Mesothelial cell of epicardium (in vitro differentiated cells): ENCODE measurements at regions not wholly inside any gene's neighbourhood (a gene's known extent, or its start where the extent isn't known, plus 50 kb on each side); places are given as distances from the start of the nearest gene placed in this dataset.

Experiments used
- DNase-seq, 2 experiments: peaks; one replicate each; pipeline ENCODE4 v3.0.0; 2021; ENCODE audit warnings: low spot score in 2 of 2; ENCODE audit not compliant: unreplicated experiment in 2 of 2
- H3K27ac Mint-ChIP-seq: 2 replicates; pipeline ENCODE4 v1.8.0; 2021; ENCODE audit warnings: mixed read lengths
- H3K27me3 Mint-ChIP-seq: 2 replicates; pipeline ENCODE4 v1.8.0; 2021; ENCODE audit warnings: low read depth, mixed read lengths
- H3K36me3 Mint-ChIP-seq: 2 replicates; pipeline ENCODE4 v1.8.0; 2021; ENCODE audit warnings: mixed read lengths
- H3K4me1 Mint-ChIP-seq: 2 replicates; pipeline ENCODE4 v1.8.0; 2021; ENCODE audit warnings: mixed read lengths
- H3K4me3 Mint-ChIP-seq: 2 replicates; pipeline ENCODE4 v1.8.0; 2021; ENCODE audit warnings: mild to moderate bottlenecking, moderate library complexity, mixed read lengths
- H3K9me3 Mint-ChIP-seq: 2 replicates; pipeline ENCODE4 v1.8.0; 2021; ENCODE audit warnings: mixed read lengths
- TF ChIP-seq, protein P1 (sequence below): fragments of 200-600 bp; sonication (generic); IDR thresholded peaks from one replicate; pipeline ENCODE4 v1.5.0; 2021; ENCODE audit warnings: antibody characterized with exemption; ENCODE audit not compliant: unreplicated experiment

DNA sequence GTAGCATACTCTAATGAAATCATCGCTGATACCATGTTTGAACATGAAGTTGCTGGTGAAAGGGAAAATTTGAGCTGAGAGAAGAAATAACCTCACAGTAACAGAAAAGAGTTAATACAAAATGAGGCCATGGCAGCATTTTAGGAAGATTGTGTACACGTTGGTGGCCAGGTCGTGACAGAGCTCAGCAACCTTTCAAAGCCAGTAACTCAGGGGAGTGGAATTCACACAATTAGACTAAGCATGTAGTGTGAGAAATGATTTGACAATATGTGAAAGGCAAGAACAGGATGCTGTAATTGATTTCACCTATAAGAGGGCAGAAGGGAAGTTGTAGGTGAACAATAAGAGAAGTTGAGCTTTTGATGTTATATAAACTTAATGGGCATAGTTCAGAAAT is 246.3 kb downstream of the OGFRL1 start:
- no peak overlapping the region for H3K27ac Mint-ChIP-seq
- no peaks in the 10 kb centered on the region for H3K9me3 Mint-ChIP-seq
- H3K4me1 Mint-ChIP-seq, result peaks cover 8% of the 10 kb centered on the region
- no peaks in the 10 kb centered on the region for H3K27me3 Mint-ChIP-seq
- TF ChIP-seq, protein P1, sequence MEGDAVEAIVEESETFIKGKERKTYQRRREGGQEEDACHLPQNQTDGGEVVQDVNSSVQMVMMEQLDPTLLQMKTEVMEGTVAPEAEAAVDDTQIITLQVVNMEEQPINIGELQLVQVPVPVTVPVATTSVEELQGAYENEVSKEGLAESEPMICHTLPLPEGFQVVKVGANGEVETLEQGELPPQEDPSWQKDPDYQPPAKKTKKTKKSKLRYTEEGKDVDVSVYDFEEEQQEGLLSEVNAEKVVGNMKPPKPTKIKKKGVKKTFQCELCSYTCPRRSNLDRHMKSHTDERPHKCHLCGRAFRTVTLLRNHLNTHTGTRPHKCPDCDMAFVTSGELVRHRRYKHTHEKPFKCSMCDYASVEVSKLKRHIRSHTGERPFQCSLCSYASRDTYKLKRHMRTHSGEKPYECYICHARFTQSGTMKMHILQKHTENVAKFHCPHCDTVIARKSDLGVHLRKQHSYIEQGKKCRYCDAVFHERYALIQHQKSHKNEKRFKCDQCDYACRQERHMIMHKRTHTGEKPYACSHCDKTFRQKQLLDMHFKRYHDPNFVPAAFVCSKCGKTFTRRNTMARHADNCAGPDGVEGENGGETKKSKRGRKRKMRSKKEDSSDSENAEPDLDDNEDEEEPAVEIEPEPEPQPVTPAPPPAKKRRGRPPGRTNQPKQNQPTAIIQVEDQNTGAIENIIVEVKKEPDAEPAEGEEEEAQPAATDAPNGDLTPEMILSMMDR, result no peak
- H3K36me3 Mint-ChIP-seq, result no peaks in the 10 kb centered on the region
- H3K4me3 Mint-ChIP-seq, result no peak overlapping the region
- DNase-seq, result no peak

DNA sequence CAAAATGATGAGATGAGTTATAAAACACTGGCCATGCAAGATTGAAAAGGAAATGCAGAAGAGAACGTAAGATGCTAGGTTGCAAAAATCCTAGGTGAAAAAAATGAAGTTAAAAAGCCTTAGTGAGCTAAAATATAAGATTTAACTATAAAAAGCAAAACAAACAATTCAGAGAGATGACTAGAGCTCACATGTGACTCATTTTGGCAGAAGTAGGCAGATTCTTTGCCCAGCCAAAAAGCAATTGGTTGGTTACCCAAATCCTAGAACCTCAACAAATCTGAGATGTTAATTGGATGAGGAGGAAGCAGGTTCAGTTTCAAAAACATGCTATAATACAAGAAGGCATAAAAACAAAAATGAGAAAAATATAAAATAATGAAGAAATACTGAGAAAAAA is 249.1 kb downstream of the OGFRL1 start:
- H3K27me3 Mint-ChIP-seq, result no peaks in the 10 kb centered on the region
- H3K27ac Mint-ChIP-seq, result no peak overlapping the region
- DNase-seq, result no peak
- TF ChIP-seq, protein P1, result no peak
- H3K9me3 Mint-ChIP-seq, result no peaks in the 10 kb centered on the region
- no peak overlapping the region for H3K4me3 Mint-ChIP-seq
- no peaks in the 10 kb centered on the region for H3K4me1 Mint-ChIP-seq
- no peaks in the 10 kb centered on the region for H3K36me3 Mint-ChIP-seq

DNA sequence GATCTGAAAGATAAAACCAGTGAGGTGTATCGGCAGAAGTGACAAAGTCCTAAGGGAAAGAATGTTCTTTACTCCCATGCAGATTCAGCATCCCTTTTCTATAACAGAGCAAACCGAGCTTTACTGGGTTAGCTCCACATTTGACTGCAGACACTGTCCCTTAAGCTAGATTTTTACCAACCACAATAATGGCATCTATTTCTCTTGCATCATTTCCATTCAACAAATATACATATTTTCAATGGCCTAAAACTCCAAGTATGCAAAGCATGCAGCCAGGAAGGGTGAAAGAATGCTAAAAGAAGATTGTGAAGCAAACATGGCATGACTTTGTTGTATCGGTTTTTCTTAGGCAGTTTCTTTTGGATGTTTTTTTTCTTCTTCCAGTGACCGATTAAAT is 255.4 kb downstream of the OGFRL1 start:
- H3K27me3 Mint-ChIP-seq, result no peaks in the 10 kb centered on the region
- peaks cover 20% of the 10 kb centered on the region for H3K9me3 Mint-ChIP-seq
- peak overlapping the region; percentile 21 for H3K27ac Mint-ChIP-seq
- H3K4me3 Mint-ChIP-seq, result no peak overlapping the region
- H3K36me3 Mint-ChIP-seq, result no peaks in the 10 kb centered on the region
- TF ChIP-seq, protein P1, result no peak
- H3K4me1 Mint-ChIP-seq, result peaks cover 10% of the 10 kb centered on the region
- DNase-seq, result no peak

DNA sequence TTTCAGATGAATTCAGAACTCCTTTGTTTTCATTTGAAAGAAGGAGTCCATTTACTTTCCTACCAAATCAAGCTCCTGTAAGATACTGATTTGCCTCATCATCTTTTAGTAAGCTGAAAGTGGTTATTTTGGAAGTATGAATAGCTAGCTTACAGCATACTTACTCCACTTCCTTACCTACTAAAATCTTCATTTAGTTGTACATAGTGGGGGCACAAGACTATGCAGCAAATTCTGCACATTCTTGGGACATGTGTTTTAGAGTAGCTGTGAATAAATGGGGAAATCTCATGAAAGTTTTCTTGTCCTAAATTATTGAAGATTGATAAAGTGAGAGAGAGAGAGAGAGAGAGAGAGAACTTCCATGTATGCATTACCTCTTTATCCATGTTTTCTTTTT is 256.3 kb downstream of the OGFRL1 start:
- no peaks in the 10 kb centered on the region for H3K36me3 Mint-ChIP-seq
- peaks cover 20% of the 10 kb centered on the region for H3K9me3 Mint-ChIP-seq
- no peak overlapping the region for H3K4me3 Mint-ChIP-seq
- TF ChIP-seq, protein P1, result no peak
- H3K4me1 Mint-ChIP-seq, result peaks cover 10% of the 10 kb centered on the region
- no peak for DNase-seq
- H3K27me3 Mint-ChIP-seq, result no peaks in the 10 kb centered on the region
- H3K27ac Mint-ChIP-seq, result no peak overlapping the region

DNA sequence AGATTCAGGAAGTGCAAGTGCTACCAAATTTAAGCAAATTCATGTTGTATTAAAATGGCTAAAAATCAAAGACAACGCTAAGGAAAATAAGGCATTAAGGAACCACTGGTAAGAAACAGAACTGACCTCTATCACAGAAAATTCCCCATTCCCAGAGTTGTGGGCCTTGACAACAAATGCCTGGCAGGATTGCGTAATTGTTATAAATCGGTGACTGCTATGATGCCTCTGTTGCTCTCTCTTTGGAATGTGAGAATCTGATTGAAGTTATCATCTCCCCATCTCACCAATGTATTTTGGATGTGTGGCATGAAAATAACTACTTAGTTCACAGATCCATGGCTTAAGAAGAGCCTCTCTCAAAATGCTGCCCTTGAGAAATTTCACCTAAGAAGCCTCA is 257.3 kb downstream of the OGFRL1 start:
- Mint-ChIP-seq H3K27me3 (no peaks in the 10 kb centered on the region), H3K4me1 (peaks cover 10% of the 10 kb centered on the region), H3K4me3 (no peak overlapping the region), H3K9me3 (peaks cover 24% of the 10 kb centered on the region), H3K27ac (no peak overlapping the region), H3K36me3 (no peaks in the 10 kb centered on the region)
- TF ChIP-seq, protein P1, result no peak
- no peak for DNase-seq

DNA sequence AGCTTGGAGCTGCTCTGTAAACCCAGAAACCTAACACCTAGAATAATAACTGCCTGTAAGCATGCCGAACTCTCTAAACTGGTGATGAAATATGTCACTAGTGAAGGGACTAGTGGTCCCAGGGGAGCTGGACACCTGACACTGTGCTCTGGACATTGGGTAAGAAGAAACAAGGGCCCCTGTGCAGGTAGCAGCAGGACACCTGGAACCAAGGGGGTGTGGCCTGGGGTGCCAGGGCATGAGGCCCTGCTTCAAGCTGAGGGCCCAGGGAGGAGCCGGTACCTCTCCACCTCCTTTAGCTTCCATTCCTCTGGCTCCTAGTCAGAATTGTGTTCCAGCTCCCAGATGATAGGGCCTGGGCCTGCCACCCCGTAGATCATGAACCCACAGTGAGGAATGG is 263.2 kb downstream of the OGFRL1 start:
- Mint-ChIP-seq H3K27me3 (no peaks in the 10 kb centered on the region), H3K4me1 (peaks cover 4% of the 10 kb centered on the region), H3K27ac (no peak overlapping the region), H3K36me3 (peaks cover 6% of the 10 kb centered on the region), H3K9me3 (peaks cover 58% of the 10 kb centered on the region), H3K4me3 (no peak overlapping the region)
- TF ChIP-seq, protein P1, result no peak
- DNase-seq, result no peak
